Fibroblast of lung (primary cell): ENCODE measurements at regions not wholly inside any gene's neighbourhood (a gene's known extent, or its start where the extent isn't known, plus 50 kb on each side); places are given as distances from the start of the nearest gene placed in this dataset.

ENCODE experiments used
- DNase-seq, 2 donors: peaks; one replicate each; pipeline versions ENCODE4 v3.0.0 to v3.0.0-alpha.2; 2010; ENCODE audit warnings: low read depth in 2 of 2
- H2AFZ ChIP-seq: 2 replicates; pipeline ENCODE4 v1.5.1; 2012; ENCODE audit warnings: low read length, control low read depth, inconsistent platforms
- H3K27ac ChIP-seq: 2 replicates; pipeline ENCODE4 v1.5.1; 2011; ENCODE audit warnings: low read length, control low read depth; ENCODE audit not compliant: insufficient read depth
- H3K27me3 ChIP-seq: 2 replicates; pipeline ENCODE4 v1.5.1; 2011; ENCODE audit warnings: mild to moderate bottlenecking, low read length; ENCODE audit not compliant: control insufficient read depth, insufficient read depth
- H3K36me3 ChIP-seq: 2 replicates; pipeline ENCODE4 v1.5.1; 2011; ENCODE audit warnings: low read length; ENCODE audit not compliant: control insufficient read depth, insufficient read depth
- H3K4me1 ChIP-seq: 2 replicates; pipeline ENCODE4 v1.5.1; 2011; ENCODE audit warnings: low read length; ENCODE audit not compliant: control insufficient read depth, insufficient read depth; ENCODE audit errors: extremely low read depth
- H3K4me2 ChIP-seq: 2 replicates; pipeline ENCODE4 v1.5.1; 2011; ENCODE audit warnings: low read length, control low read depth; ENCODE audit not compliant: insufficient read depth; ENCODE audit errors: extremely low read depth
- H3K4me3 ChIP-seq, 4 experiments: fragments of 200-600 bp in 1 of 4; sonication (generic) in 1 of 4; replicated peaks in 1 of 4; 2 replicates each; pipeline ENCODE4 v1.5.1; 2011 to 2016; ENCODE audit warnings: low read length in 4 of 4, low read depth in 3 of 4, mild to moderate bottlenecking in 3 of 4, control low read depth in 2 of 4, inconsistent platforms in 1 of 4, mixed read lengths in 1 of 4; ENCODE audit not compliant: insufficient read depth in 1 of 4; ENCODE audit errors: control extremely low read depth in 1 of 4
- H3K79me2 ChIP-seq: 2 replicates; pipeline ENCODE4 v1.5.1; 2012; ENCODE audit warnings: mild to moderate bottlenecking, low read length, inconsistent platforms; ENCODE audit not compliant: control insufficient read depth, insufficient read depth
- H3K9ac ChIP-seq: 2 replicates; pipeline ENCODE4 v1.5.1; 2011; ENCODE audit warnings: mild to moderate bottlenecking, low read length, control low read depth; ENCODE audit not compliant: insufficient read depth
- H3K9me3 ChIP-seq: 2 replicates; pipeline ENCODE4 v1.5.1; 2012; ENCODE audit warnings: low read depth, low read length; ENCODE audit not compliant: control insufficient read depth, insufficient read depth
- H4K20me1 ChIP-seq: 2 replicates; pipeline ENCODE4 v1.5.1; 2011; ENCODE audit warnings: low read length; ENCODE audit not compliant: control insufficient read depth, insufficient read depth; ENCODE audit errors: extremely low read depth
- EZH2 ChIP-seq: IDR thresholded peaks from 2 replicates; pipeline ENCODE4 v1.5.1; 2012; ENCODE audit warnings: low read length, control low read depth, mild to moderate bottlenecking; ENCODE audit errors: missing control alignments
- TF ChIP-seq, protein P1 (sequence below), 2 donors: IDR thresholded peaks in 1 of 2; conservative IDR thresholded peaks in 1 of 2; 1 replicate in 1 of 2; 2 replicates in 1 of 2; pipeline ENCODE4 v1.5.1; 2011 to 2012; ENCODE audit warnings: low read length in 2 of 2, control low read depth in 1 of 2, inconsistent platforms in 1 of 2, low read depth in 1 of 2, mild to moderate bottlenecking in 1 of 2

DNA sequence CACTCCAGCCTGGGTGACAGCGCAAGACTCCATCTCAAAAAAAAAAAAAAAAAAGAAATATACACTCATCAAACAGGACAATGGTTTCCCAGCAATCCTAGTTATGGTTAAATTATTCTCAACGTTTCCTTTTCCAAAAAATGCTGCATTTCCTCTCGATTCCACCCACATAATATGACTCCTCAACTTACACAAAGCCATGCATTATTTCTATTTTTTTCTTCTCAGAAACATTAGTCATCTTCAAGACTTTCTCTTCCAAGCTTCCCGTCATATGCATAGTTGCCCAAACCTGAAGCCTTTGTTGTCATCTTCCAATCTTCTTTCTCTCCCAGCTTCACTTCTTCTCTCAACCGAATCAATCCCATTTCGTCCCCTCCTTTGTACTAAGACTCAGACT lies 61.4 kb upstream of the RANBP6 start:
- H3K4me1 ChIP-seq: no peaks in the 10 kb centered on the region
- H3K27ac ChIP-seq: no peak overlapping the region
- no peaks in the 10 kb centered on the region for H3K27me3 ChIP-seq
- no peaks in the 10 kb centered on the region for H3K79me2 ChIP-seq
- no peak overlapping the region for H3K4me2 ChIP-seq
- H3K4me3 ChIP-seq: no peak overlapping the region
- no peaks in the 10 kb centered on the region for H3K9me3 ChIP-seq
- no peak for TF ChIP-seq EZH2
- TF ChIP-seq, protein P1, sequence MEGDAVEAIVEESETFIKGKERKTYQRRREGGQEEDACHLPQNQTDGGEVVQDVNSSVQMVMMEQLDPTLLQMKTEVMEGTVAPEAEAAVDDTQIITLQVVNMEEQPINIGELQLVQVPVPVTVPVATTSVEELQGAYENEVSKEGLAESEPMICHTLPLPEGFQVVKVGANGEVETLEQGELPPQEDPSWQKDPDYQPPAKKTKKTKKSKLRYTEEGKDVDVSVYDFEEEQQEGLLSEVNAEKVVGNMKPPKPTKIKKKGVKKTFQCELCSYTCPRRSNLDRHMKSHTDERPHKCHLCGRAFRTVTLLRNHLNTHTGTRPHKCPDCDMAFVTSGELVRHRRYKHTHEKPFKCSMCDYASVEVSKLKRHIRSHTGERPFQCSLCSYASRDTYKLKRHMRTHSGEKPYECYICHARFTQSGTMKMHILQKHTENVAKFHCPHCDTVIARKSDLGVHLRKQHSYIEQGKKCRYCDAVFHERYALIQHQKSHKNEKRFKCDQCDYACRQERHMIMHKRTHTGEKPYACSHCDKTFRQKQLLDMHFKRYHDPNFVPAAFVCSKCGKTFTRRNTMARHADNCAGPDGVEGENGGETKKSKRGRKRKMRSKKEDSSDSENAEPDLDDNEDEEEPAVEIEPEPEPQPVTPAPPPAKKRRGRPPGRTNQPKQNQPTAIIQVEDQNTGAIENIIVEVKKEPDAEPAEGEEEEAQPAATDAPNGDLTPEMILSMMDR (conservative IDR thresholded peaks at IDR 0.05 in 1 of 2, IDR thresholded peaks at IDR 0.05 in 1 of 2; ENCODE audit: low read depth in 1 of 2, low read length in 2 of 2): no peak
- peak in 1 of 2 donors; percentile 62 for DNase-seq
- no peak overlapping the region for H2AFZ ChIP-seq
- H3K9ac ChIP-seq: no peak overlapping the region
- H3K36me3 ChIP-seq: no peaks in the 10 kb centered on the region
- no peaks in the 10 kb centered on the region for H4K20me1 ChIP-seq

DNA sequence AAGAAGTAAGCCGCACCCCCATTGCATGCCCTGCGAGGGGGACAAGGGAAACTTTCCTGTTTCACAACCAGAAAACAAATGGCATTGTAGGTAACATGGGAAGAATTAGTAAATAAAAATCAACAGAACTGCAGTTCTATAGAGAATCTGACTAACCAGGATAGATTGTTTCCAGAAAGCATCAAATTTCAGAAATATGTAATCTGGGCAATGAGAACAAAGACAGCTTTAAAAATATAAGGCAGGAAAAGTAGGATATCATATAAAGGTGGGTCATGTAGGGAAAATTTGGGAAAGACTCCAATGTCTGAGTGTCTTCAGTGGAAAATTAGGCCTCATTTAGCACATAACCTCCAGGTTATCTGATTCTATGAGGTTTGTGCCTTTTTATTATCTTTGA lies 58.3 kb upstream of the RANBP6 start:
- Histone ChIP-seq H3K79me2 (no peaks in the 10 kb centered on the region), H2AFZ (no peak overlapping the region), H4K20me1 (no peaks in the 10 kb centered on the region), H3K4me3 (no peak overlapping the region), H3K27ac (no peak overlapping the region), H3K27me3 (no peaks in the 10 kb centered on the region), H3K9ac (no peak overlapping the region), H3K36me3 (no peaks in the 10 kb centered on the region), H3K4me2 (no peak overlapping the region), H3K4me1 (no peaks in the 10 kb centered on the region), H3K9me3 (no peaks in the 10 kb centered on the region)
- TF ChIP-seq, protein P1 (conservative IDR thresholded peaks at IDR 0.05 in 1 of 2, IDR thresholded peaks at IDR 0.05 in 1 of 2; ENCODE audit: low read depth in 1 of 2, low read length in 2 of 2): no peak
- no peak for TF ChIP-seq EZH2
- DNase-seq: no peak

- H3K36me3 ChIP-seq: no peaks in the 10 kb centered on the region
- H3K79me2 ChIP-seq: no peaks in the 10 kb centered on the region
- no peak overlapping the region for H3K4me2 ChIP-seq
- no peaks in the 10 kb centered on the region for H4K20me1 ChIP-seq
- H3K4me3 ChIP-seq: no peak overlapping the region
- H3K27ac ChIP-seq: no peak overlapping the region
- no peaks in the 10 kb centered on the region for H3K9me3 ChIP-seq
- DNase-seq: no peak
- H2AFZ ChIP-seq: no peak overlapping the region
- no peak overlapping the region for H3K9ac ChIP-seq
- TF ChIP-seq, protein P1 (conservative IDR thresholded peaks at IDR 0.05 in 1 of 2, IDR thresholded peaks at IDR 0.05 in 1 of 2; ENCODE audit: low read depth in 1 of 2, low read length in 2 of 2): no peak
- TF ChIP-seq EZH2: no peak
- no peaks in the 10 kb centered on the region for H3K27me3 ChIP-seq
- H3K4me1 ChIP-seq: no peaks in the 10 kb centered on the region
Measured at GRCh38 chr9:6072865-6073264, 57.4 kb upstream of the RANBP6 start.
